BJ (cell line): ENCODE measurements at regions not wholly inside any gene's neighbourhood (a gene's known extent, or its start where the extent isn't known, plus 50 kb on each side); places are given as distances from the start of the nearest gene placed in this dataset.

ENCODE experiments used
- CTCF ChIA-PET: fragments of 350-600 bp; formaldehyde crosslinking; extraction: SDS; loops from one replicate; lab custom pipeline; 2021; ENCODE audit warnings: antibody characterized with exemption, inconsistent platforms; lab: Yijun Ruan, JAX
- POLR2A ChIA-PET: fragments of 300-600 bp; sonication (Branson Sonifier 250); formaldehyde crosslinking; extraction: SDS; loops from one replicate; lab custom pipeline; 2021; ENCODE audit warnings: antibody characterized with exemption; lab: Charles Lee
- DNase-seq: peaks from one replicate; pipeline ENCODE4 v3.0.0-alpha.2; 2011; ENCODE audit warnings: low read depth
- H3K27me3 ChIP-seq: 2 replicates; pipeline ENCODE4 v1.6.0; 2011; ENCODE audit warnings: low read length; ENCODE audit not compliant: control insufficient read depth, insufficient read depth
- H3K36me3 ChIP-seq: 2 replicates; pipeline ENCODE4 v1.5.1; 2011; ENCODE audit warnings: low read length; ENCODE audit not compliant: control insufficient read depth, insufficient read depth
- H3K4me3 ChIP-seq: 2 replicates; pipeline ENCODE4 v1.5.1; 2011; ENCODE audit warnings: low read depth, mild to moderate bottlenecking, control low read depth, low read length
- TF ChIP-seq, protein P1 (sequence below): IDR thresholded peaks from 2 replicates; pipeline ENCODE4 v1.5.1; 2011; ENCODE audit warnings: low read depth, mild to moderate bottlenecking, control low read depth, inconsistent platforms, low read length, moderate library complexity; ENCODE audit not compliant: insufficient read depth

GRCh38 chr12:67078957-67079356 is 190.2 kb upstream of the CAND1 start:
- no peak for DNase-seq
- Histone ChIP-seq H3K4me3 (no peak overlapping the region), H3K36me3 (no peaks in the 10 kb centered on the region), H3K27me3 (peaks cover 7% of the 10 kb centered on the region)
- ChIA-PET POLR2A (no interaction called here), CTCF (no interaction called here)
- TF ChIP-seq, protein P1, sequence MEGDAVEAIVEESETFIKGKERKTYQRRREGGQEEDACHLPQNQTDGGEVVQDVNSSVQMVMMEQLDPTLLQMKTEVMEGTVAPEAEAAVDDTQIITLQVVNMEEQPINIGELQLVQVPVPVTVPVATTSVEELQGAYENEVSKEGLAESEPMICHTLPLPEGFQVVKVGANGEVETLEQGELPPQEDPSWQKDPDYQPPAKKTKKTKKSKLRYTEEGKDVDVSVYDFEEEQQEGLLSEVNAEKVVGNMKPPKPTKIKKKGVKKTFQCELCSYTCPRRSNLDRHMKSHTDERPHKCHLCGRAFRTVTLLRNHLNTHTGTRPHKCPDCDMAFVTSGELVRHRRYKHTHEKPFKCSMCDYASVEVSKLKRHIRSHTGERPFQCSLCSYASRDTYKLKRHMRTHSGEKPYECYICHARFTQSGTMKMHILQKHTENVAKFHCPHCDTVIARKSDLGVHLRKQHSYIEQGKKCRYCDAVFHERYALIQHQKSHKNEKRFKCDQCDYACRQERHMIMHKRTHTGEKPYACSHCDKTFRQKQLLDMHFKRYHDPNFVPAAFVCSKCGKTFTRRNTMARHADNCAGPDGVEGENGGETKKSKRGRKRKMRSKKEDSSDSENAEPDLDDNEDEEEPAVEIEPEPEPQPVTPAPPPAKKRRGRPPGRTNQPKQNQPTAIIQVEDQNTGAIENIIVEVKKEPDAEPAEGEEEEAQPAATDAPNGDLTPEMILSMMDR: no peak

DNA sequence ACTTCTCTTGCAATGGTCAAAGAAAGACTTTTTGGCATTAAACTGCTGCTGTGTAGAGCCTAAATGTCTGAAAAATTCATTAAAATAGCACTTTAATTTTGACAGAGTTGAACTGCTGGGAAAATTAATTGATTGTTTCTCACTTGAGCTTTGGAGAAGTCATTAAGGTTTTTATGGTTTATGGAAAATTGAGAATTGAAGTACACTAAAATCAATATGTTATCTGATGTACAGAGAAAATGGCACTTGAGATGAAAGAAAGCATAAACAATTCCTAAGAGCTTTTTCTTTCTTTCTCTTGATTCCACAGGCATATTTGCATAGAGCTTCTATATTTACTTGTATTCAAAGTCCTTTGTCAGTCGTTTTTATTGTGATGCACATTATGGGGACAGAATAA is 188.5 kb upstream of the CAND1 start:
- H3K4me3 ChIP-seq: no peak overlapping the region
- CTCF ChIA-PET: interaction anchor here (0.6 kb wide), 1 partner anchor 36 kb away, joined by 3 read pairs; no protein-coding TSS in a partner anchor
- DNase-seq: no peak
- POLR2A ChIA-PET: no interaction called here
- no peaks in the 10 kb centered on the region for H3K36me3 ChIP-seq
- TF ChIP-seq, protein P1: no peak
- peaks cover 9% of the 10 kb centered on the region for H3K27me3 ChIP-seq

DNA sequence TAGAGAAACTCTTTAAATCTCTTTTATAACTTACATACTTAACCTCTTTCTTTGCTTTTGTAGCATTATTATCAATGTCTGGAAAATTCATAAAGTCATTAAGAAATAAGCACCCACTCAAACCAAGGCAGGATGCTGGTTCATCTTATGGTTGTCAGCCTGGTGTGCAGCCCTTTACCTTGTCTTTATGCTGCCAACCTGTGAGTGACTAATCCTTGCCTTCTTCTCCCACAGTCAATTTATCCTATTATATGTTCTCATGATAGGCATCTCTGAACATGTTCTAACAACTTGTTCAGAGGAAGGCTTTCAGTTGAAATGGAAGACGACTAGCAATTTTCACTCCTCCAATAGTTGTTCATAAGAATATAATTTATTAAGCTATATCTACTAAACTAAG is 186.9 kb upstream of the CAND1 start:
- POLR2A ChIA-PET: no interaction called here
- Histone ChIP-seq H3K4me3 (no peak overlapping the region), H3K27me3 (peaks cover 5% of the 10 kb centered on the region; the same call in 1 of the 2 replicates), H3K36me3 (no peaks in the 10 kb centered on the region)
- no peak for DNase-seq
- TF ChIP-seq, protein P1: no peak
- CTCF ChIA-PET: interaction anchor here (1.2 kb wide), 1 partner anchor 9 kb away, joined by 4 read pairs; no protein-coding TSS in a partner anchor

- DNase-seq: no peak
- ChIA-PET POLR2A (no interaction called here), CTCF (no interaction called here)
- TF ChIP-seq, protein P1: no peak
- no peaks in the 10 kb centered on the region for H3K36me3 ChIP-seq
- H3K27me3 ChIP-seq: peaks cover 3% of the 10 kb centered on the region; the same call in 1 of the 2 replicates
- no peak overlapping the region for H3K4me3 ChIP-seq
These were observed 183.5 kb upstream of the CAND1 start for GRCh38 chr12:67085699-67086098.

- CTCF ChIA-PET: no interaction called here
These were observed 183.0 kb upstream of the CAND1 start for GRCh38 chr12:67086116-67086515.

More at GRCh38 chr12:67086116-67086515, 183.0 kb upstream of the CAND1 start:
- POLR2A ChIA-PET: no interaction called here
- Histone ChIP-seq H3K27me3 (peaks cover 3% of the 10 kb centered on the region; the same call in 1 of the 2 replicates), H3K36me3 (no peaks in the 10 kb centered on the region), H3K4me3 (no peak overlapping the region)
- DNase-seq: no peak
- TF ChIP-seq, protein P1: no peak
